ENCODE measurements at regions not wholly inside any gene's neighbourhood (a gene's known extent, or its start where the extent isn't known, plus 50 kb on each side); places are given as distances from the start of the nearest gene placed in this dataset.
A peak's percentile ranks its signal among the peaks of the same experiment; 100 is the strongest.

DNA sequence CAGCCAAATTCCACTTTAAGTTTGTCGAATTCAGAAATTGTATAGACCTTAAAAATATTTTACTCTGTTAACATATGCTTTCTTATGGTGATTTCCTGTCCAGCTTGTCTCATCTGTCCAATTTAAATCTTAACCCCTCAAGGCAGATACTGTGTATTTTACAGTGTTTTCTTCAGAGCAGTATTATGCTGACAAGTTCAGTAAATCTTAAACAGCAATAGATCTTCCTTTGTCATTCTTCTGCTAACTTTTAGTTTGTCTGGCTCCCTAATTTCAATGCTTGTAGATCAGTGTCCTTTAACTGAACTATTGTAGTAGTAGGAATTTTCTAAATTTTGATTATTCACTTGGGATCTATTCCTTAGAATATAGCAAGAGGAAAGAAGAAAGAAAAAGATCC lies 52.8 kb upstream of the MEIS1 start:
- no peak for DNase-seq (ENCODE audit: low read depth)

GRCh38 chr2:66379473-66379872 lies 55.5 kb upstream of the MEIS1 start:
- no peak for DNase-seq (ENCODE audit: low read depth)

DNA sequence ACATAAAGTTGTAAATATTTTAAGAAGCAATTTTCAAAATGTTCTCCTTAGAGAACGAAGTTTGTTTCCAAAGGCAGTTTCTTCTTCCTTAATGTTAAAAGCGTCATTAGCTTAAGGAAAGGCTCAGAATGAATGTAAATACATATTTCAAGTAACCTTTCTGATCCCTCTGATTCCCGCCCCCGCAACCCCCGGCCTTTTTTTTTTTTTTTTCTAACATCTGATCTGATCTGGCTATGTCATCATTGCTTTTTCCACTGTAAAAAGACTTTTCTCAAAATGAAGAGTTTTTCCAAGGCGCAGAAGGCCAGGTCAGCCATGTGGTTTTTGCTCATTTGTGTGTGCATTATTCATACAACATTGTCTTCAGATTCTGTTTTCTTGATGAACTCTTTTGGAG lies 57.1 kb upstream of the MEIS1 start:
- DNase-seq (ENCODE audit: low read depth), result no peak

DNA sequence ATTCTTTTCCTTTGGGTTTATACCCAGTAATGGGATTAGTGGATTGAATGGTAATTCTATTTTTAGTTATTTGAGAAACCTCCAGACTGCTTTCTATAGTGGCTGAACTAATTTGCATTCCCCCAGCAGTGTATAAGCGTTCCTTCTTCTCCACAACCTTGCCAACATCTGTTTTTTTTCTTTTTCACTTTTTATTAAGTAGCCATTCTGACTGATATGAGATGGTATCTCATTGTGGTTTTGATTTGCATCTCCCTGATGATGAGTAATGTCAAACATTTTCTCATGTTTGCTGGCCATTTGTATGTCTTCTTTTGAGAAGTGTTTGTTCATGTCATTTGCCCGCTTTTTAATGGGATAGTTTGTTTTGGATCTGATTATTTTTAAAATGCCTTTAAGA lies 64.1 kb upstream of the MEIS1 start:
- no peak for DNase-seq (ENCODE audit: low read depth)

- no peak for DNase-seq (ENCODE audit: low read depth)
Observed at GRCh38 chr2:66366619-66367018, 68.3 kb upstream of the MEIS1 start.

DNA sequence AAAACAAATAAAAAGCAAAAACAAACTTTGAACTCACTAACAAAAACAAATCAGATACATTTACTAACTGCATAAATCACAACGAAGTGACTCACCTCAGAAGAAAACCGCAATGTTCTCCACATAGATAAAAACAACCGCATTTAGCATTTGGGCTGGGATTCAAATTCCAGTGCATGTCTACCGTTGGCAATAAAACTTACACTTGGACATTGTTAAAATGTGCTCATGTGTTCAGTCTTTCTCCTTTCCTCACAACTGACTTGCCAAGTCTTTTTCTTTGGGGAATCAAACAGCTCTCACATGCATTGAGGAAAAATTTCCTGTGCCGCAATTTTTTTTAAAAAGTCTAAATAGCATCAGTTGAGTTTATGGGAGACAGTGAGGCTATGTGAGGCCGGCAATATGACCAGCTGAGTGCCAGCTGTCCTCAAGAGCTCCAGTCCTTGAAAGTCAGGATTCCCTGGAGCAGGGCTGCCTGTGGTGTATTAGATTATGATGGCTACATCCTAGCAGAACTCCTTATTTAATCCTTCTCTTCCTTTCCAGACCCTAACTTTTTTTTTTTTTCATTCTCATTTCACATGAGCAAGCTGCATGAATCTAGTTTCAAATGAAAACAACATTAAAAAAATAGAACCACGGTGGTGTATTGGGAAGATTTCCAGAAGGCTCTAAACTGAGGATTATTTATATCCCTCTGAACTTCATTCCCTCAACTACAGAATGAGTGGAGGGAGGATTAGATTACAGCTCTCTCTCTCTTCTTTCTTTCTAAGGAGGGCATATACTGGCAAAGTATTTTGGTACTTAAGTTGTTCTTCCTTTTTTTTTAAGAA lies 70.2 kb upstream of the MEIS1 start:
- DNase-seq (ENCODE audit: low read depth), result peak; percentile 47

DNA sequence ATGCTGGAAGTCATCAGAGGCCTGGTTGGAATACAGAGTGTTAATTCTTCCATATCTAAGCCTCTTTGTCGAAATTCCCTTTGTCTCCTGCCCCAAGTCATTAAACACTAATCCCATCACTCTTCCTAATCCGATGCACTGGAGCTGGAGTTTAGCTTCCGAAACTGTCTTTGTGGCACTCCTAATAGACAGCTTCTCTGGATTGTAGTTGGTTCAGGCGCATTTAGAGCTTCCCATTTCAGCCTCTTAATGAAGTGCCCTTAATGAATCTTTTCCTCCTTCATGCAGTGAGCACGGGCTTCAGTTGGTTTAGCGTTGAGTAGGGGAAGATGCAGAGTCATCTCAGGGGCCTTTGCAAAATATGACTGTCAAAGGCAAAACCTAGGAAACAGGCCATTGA lies 72.2 kb upstream of the MEIS1 start:
- no peak for DNase-seq (ENCODE audit: low read depth)

DNA sequence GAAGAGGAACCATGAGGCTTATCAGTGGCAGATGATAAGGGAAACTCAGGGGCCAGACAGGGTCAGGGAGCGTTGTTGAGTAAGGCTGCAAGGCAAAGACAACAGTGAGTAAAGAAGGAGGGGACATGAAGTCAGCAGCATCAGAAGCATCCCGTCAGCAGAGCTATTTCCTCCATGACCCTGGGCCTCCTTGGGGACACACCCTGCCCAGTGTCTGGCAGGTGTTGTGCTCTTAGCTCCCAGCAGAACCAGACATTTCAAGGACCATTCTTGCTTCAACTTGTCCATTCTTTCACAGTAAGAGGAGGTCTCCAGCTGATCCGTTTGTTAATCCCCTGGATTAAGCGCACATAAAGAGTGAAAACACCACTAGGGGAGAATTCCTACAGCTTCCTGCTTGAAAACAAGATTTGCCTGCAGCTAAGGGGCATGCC lies 88.7 kb upstream of the MEIS1 start:
- no peak for DNase-seq (ENCODE audit: low read depth)

- no peak for DNase-seq (ENCODE audit: low read depth)
Observed at GRCh38 chr2:66344087-66344663, 90.8 kb upstream of the MEIS1 start.

DNA sequence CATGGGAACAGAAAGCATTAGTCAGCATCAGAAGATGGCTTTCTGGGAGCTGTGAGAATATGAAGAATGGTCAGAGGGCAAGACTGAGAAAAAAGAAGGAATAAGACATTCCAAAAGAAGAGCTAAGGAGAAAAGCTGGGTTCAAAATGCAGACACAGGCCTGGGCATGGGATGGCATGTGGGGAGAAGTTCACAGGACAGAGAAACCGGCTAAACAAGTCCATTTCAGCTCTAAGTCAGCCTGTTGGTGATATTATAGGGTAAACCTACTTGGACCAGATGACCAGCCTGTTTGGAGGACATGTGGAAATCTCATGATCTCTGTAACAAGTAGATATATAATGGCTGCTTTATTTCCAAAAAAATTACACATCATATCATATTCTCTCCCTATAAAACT lies 91.7 kb upstream of the MEIS1 start:
- DNase-seq (ENCODE audit: low read depth), result no peak

GRCh38 chr2:66340521-66340920 lies 94.4 kb upstream of the MEIS1 start:
- DNase-seq (ENCODE audit: low read depth), result no peak

- peak; percentile 71 for DNase-seq (ENCODE audit: low read depth)
Observed at GRCh38 chr2:66334237-66335029, 100.5 kb upstream of the MEIS1 start.

DNA sequence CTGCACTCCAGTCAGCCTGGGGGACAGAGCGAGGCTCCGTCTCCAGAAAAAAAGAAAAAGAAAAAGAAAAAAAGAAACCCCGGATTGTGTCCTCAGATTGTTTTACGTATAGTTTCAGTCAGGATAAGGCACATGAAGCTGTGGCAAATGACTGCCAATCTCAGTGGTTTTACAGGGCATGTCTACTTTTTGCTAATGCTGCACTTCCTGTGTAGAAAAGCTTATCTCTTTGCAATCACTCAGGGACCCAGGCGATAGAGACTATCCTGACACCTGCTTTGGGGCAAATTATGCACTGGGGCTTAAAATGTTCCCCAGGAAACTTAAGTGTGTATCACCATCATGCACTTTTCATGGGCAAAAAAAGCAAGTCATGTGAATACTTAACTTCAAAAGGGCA lies 103.7 kb upstream of the MEIS1 start:
- DNase-seq (ENCODE audit: low read depth), result no peak

DNA sequence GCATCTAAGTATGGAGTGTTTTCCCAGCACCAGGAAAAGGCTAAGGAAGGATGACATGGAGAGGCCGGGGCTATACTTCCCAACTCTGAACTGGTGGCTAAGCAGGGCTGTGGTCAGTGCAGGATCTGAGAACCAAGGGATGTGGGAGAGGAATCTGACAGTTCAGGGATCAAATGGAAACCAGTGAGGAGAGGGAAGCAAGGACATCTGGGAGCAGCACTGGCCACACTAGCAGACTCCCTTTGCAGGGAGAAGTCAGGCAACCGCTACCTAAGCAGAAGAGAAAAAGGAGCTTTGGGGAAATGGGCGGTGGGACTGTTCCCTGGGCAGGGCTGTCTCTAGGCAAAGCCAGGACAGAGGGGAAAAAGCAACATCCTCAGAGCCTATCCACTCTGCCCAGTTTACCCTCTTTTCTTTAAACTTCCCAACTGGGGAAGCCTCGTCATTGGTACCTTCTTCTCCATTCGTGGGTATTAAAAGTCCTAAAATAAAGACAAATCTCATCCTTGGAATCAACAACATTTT lies 105.8 kb upstream of the MEIS1 start:
- DNase-seq (ENCODE audit: low read depth), result no peak

- no peak for DNase-seq (ENCODE audit: low read depth)
Observed at GRCh38 chr2:66327066-66327740, 107.7 kb upstream of the MEIS1 start.

- no peak for DNase-seq (ENCODE audit: low read depth)
Observed at GRCh38 chr2:66324909-66325528, 109.9 kb upstream of the MEIS1 start.

- no peak for DNase-seq (ENCODE audit: low read depth)
Observed at GRCh38 chr2:66324356-66324755, 110.6 kb upstream of the MEIS1 start.

GRCh38 chr2:66323406-66323805 lies 111.5 kb upstream of the MEIS1 start:
- DNase-seq (ENCODE audit: low read depth), result no peak

- DNase-seq (ENCODE audit: low read depth), result no peak
Observed at GRCh38 chr2:66322506-66323260, 112.2 kb upstream of the MEIS1 start.

DNA sequence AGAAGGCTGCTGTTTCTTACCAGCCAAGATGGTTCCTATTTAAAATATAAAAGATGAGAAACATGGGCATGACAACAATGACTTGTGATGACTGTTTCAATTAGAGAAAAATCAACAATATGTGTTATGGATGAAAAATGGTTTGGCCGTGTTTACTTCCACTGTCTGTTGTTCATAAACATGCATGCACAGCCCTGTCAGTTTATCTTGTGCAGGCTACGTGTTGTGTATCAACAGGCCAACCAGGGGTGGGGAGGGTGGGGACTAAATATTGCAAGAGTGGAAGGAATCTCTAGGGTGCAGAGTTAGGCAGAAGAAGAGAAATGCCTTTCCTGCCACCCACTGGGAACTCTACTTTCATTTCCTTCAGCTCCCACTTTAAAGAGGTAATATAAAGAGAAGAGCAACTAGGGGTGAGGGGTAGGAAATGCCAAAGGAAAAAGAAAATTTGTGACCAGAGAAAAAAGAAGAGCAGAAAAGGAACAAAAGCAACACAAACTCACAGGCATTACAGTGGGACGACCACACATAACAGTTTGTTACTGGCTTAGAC lies 116.8 kb upstream of the MEIS1 start:
- DNase-seq (ENCODE audit: low read depth), result no peak

All from HT1080 (cell line).